ENCODE measurements at regions not wholly inside any gene's neighbourhood (a gene's known extent, or its start where the extent isn't known, plus 50 kb on each side); places are given as distances from the start of the nearest gene placed in this dataset.

DNA sequence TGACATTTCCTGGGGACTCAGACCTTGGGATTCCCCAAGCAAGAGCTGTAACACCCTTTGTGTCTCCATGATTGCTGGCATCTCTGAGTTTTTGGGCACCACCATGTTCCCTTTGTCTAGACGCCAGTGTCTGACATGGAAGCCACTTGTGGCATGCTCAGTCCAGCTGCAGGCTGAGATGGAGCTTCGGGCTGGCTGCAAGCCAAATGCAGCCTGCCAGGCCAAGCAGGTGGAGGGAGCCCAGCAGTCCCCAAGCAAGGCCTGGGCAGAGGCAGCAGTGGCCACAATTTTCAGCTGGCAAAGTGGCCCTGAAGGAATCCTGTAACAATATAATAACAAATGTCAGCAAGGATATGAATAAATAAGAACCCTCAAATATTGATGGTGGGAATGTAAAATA lies 86.2 kb upstream of the ABCB5 start:
- TF ChIP-seq, protein P1, sequence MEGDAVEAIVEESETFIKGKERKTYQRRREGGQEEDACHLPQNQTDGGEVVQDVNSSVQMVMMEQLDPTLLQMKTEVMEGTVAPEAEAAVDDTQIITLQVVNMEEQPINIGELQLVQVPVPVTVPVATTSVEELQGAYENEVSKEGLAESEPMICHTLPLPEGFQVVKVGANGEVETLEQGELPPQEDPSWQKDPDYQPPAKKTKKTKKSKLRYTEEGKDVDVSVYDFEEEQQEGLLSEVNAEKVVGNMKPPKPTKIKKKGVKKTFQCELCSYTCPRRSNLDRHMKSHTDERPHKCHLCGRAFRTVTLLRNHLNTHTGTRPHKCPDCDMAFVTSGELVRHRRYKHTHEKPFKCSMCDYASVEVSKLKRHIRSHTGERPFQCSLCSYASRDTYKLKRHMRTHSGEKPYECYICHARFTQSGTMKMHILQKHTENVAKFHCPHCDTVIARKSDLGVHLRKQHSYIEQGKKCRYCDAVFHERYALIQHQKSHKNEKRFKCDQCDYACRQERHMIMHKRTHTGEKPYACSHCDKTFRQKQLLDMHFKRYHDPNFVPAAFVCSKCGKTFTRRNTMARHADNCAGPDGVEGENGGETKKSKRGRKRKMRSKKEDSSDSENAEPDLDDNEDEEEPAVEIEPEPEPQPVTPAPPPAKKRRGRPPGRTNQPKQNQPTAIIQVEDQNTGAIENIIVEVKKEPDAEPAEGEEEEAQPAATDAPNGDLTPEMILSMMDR (IDR thresholded peaks at IDR 0.05) = no peak
- no peak for TF ChIP-seq POLR2A (IDR thresholded peaks at IDR 0.05)
